22Rv1 (cell line): ENCODE measurements at regions not wholly inside any gene's neighbourhood (a gene's known extent, or its start where the extent isn't known, plus 50 kb on each side); places are given as distances from the start of the nearest gene placed in this dataset.

Experiments
- H3K27ac ChIP-seq: fragments of 450-650 bp; 2 replicates; pipeline ENCODE4 v1.5.1; 2017
- CTCF ChIP-seq: fragments of 450-650 bp; IDR thresholded peaks from 2 replicates; pipeline ENCODE4 v1.5.1; 2017; ENCODE audit warnings: mild to moderate bottlenecking
- ZFX ChIP-seq: fragments of 450-650 bp; IDR thresholded peaks from 2 replicates; pipeline ENCODE4 v1.6.1; 2017; ENCODE audit warnings: antibody characterized with exemption, borderline replicate concordance

- H3K27ac ChIP-seq, result no peak overlapping the region
- TF ChIP-seq ZFX (no peak), CTCF (no peak)
Measured at GRCh38 chr1:68332041-68332440, 99.7 kb upstream of the WLS start.

- no peak for TF ChIP-seq ZFX
- H3K27ac ChIP-seq, result no peak overlapping the region
Measured at GRCh38 chr1:68331117-68331865, 99.0 kb upstream of the WLS start.

GRCh38 chr1:68330391-68330790 is 98.1 kb upstream of the WLS start:
- TF ChIP-seq ZFX (no peak), CTCF (no peak)
- H3K27ac ChIP-seq, result no peak overlapping the region

- no peak overlapping the region for H3K27ac ChIP-seq
- TF ChIP-seq ZFX (no peak), CTCF (no peak)
Measured at GRCh38 chr1:68329096-68329835, 96.9 kb upstream of the WLS start.

GRCh38 chr1:68328490-68328889 is 96.2 kb upstream of the WLS start:
- H3K27ac ChIP-seq, result no peak overlapping the region
- TF ChIP-seq ZFX (no peak), CTCF (no peak)

- no peak overlapping the region for H3K27ac ChIP-seq
- no peak for TF ChIP-seq ZFX
- TF ChIP-seq CTCF, result no peak
Measured at GRCh38 chr1:68327414-68327813, 95.1 kb upstream of the WLS start.

- H3K27ac ChIP-seq, result no peak overlapping the region
- no peak for TF ChIP-seq CTCF
- TF ChIP-seq ZFX, result no peak
Measured at GRCh38 chr1:68326481-68326880, 94.2 kb upstream of the WLS start.
